ENCODE measurements at regions not wholly inside any gene's neighbourhood (a gene's known extent, or its start where the extent isn't known, plus 50 kb on each side); places are given as distances from the start of the nearest gene placed in this dataset.

DNA sequence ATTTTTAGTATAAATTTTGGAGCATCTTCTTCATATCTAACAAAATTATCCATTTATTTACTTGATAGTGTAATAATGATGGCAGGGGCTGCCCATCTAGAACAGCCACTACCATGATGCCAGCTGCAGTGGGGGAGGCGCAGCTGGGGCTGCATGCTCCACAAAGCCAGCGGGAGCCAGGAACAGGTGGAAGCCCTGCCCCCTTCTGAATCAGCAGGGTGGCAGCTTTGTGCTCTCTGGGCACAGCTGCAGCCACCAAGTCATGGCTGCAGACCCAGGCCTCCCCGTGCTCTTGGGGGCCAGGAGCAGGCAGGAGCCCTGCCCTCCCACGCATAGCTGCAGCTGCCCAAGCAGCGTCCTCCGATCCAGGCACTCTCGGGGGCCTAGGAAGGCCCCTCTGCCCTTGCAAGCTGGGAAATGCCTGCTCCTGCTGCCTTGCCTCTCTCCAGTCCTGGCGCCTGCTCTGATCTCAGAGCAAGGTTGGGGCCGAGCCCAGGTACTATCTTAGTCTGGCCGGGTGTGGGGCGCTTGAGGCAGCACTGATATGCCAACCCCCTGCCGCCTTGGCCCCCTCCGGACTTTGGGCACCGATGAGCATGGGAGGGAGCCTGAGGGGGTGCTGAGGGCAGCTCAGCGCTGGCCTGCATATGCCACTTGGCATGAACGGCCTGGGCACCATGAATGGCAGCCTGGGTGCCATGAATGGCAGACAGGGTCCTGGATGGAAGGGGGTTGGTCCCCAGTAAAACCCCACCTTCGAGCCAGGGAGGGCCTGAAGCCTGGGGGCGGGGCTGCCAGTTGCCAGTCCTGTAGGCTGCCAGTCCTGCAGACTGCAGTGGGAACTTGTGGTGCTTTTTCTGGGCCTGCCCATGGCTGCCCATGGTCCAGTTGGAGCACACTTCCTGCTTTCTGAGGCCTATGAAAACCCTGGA, 1110.8 kb upstream of the POT1 start:
- Histone ChIP-seq H3K9ac (ENCODE audit: insufficient read depth in 1 of 2, low read length in 2 of 2) (no peak overlapping the region), H3K4me3 (no peak overlapping the region), H3K36me3 (ENCODE audit: control insufficient read depth in 4 of 4, insufficient read depth in 4 of 4, low read length in 4 of 4) (no peaks in the 10 kb centered on the region), H3K27me3 (ENCODE audit: control insufficient read depth in 3 of 3, insufficient read depth in 3 of 3, low read length in 2 of 3) (no peaks in the 10 kb centered on the region), H3K4me1 (ENCODE audit: control insufficient read depth in 5 of 5, insufficient read depth in 5 of 5, low read length in 5 of 5) (no peaks in the 10 kb centered on the region), H3K27ac (ENCODE audit: low read depth in 1 of 2, low read length in 1 of 2) (no peak overlapping the region), H3K9me3 (ENCODE audit: control insufficient read depth in 4 of 4, insufficient read depth in 3 of 4, low read length in 3 of 4) (peaks cover 0 to 5% (median 1%) of the 10 kb centered on the region in 4 donors)
- WGBS, 2 donors = 77 to 87% methylated on average over 18 of the region's 18 CpGs
- DNase-seq (no peak), ATAC-seq (ENCODE audit: insufficient read depth, low FRiP score) (no peak)
- TF ChIP-seq, protein P1, sequence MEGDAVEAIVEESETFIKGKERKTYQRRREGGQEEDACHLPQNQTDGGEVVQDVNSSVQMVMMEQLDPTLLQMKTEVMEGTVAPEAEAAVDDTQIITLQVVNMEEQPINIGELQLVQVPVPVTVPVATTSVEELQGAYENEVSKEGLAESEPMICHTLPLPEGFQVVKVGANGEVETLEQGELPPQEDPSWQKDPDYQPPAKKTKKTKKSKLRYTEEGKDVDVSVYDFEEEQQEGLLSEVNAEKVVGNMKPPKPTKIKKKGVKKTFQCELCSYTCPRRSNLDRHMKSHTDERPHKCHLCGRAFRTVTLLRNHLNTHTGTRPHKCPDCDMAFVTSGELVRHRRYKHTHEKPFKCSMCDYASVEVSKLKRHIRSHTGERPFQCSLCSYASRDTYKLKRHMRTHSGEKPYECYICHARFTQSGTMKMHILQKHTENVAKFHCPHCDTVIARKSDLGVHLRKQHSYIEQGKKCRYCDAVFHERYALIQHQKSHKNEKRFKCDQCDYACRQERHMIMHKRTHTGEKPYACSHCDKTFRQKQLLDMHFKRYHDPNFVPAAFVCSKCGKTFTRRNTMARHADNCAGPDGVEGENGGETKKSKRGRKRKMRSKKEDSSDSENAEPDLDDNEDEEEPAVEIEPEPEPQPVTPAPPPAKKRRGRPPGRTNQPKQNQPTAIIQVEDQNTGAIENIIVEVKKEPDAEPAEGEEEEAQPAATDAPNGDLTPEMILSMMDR (IDR thresholded peaks at IDR 0.05; ENCODE audit: control extremely low read depth, extremely low read depth) = no peak

DNA sequence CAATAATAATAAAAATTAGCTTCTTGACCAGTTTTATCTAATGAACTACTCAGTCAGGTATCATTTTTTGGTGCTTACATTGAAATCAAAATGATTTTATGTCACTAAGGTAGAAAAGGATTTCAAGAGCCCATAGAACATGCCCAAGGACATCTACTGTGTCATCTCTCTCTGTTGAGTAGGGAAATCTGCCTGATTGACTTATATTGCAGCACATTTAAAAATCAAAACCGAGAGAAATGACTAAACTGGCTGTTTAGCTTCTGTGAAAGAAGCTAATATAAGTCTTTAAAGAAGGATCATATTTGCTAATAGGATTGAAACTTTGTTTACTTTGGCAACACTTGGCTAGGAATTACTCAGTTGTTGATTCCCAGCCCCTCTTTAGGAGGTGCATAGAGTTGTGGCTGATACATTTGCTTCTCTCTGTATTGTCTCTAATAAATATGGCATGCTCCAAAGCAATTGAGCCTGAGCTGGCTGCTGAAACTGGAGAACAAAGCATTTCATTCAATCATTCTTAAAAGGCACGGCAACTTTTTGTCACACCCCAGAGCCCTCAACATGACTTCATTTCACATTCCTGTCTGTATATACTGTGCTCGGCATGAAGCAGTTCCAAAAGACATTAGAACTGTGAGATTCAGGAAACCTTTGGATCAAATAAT, 1096.9 kb upstream of the POT1 start:
- DNase-seq (peak; percentile 10 to 23 (median 11)), ATAC-seq (ENCODE audit: insufficient read depth, low FRiP score) (no peak)
- WGBS, 2 donors = 31 to 52% methylated on average over 3 of the region's 3 CpGs
- Histone ChIP-seq H3K4me3 (no peak overlapping the region), H3K27me3 (ENCODE audit: control insufficient read depth in 3 of 3, insufficient read depth in 3 of 3, low read length in 2 of 3) (no peaks in the 10 kb centered on the region), H3K9me3 (ENCODE audit: control insufficient read depth in 4 of 4, insufficient read depth in 3 of 4, low read length in 3 of 4) (no peaks in the 10 kb centered on the region), H3K9ac (ENCODE audit: insufficient read depth in 1 of 2, low read length in 2 of 2) (no peak overlapping the region), H3K27ac (ENCODE audit: low read depth in 1 of 2, low read length in 1 of 2) (no peak overlapping the region), H3K36me3 (ENCODE audit: control insufficient read depth in 4 of 4, insufficient read depth in 4 of 4, low read length in 4 of 4) (no peaks in the 10 kb centered on the region), H3K4me1 (ENCODE audit: control insufficient read depth in 5 of 5, insufficient read depth in 5 of 5, low read length in 5 of 5) (no peaks in the 10 kb centered on the region)
- TF ChIP-seq, protein P1 (IDR thresholded peaks at IDR 0.05; ENCODE audit: control extremely low read depth, extremely low read depth) = no peak

DNA sequence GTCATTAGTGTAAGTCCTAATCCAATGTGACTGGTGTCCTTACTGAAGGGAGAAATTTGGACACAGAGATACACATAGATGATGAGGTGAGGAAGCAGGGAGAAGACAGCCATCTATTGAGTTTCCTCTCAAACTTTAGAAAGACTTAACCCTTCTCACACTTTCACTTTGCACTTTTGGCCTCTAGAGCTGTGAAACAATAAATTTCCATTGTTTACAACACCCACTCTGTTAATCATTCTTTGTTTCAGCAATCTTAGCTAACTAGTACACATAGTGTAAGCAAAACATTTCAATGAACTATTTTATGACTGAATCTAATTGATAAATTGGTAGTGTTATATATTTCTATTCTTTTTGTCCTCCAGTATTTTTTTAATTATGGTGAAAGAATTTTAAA, 1092.8 kb upstream of the POT1 start:
- Histone ChIP-seq H3K36me3 (ENCODE audit: control insufficient read depth in 4 of 4, insufficient read depth in 4 of 4, low read length in 4 of 4) (no peaks in the 10 kb centered on the region), H3K27ac (ENCODE audit: low read depth in 1 of 2, low read length in 1 of 2) (no peak overlapping the region), H3K27me3 (ENCODE audit: control insufficient read depth in 3 of 3, insufficient read depth in 3 of 3, low read length in 2 of 3) (no peaks in the 10 kb centered on the region)

More for the DNA sequence above, 1092.8 kb upstream of the POT1 start:
- TF ChIP-seq, protein P1 (IDR thresholded peaks at IDR 0.05; ENCODE audit: control extremely low read depth, extremely low read depth) = no peak
- ATAC-seq (ENCODE audit: insufficient read depth, low FRiP score) (no peak), DNase-seq (no peak)
- H3K4me3 ChIP-seq = no peak overlapping the region
- H3K9me3 ChIP-seq (ENCODE audit: control insufficient read depth in 4 of 4, insufficient read depth in 3 of 4, low read length in 3 of 4) = no peaks in the 10 kb centered on the region
- H3K4me1 ChIP-seq (ENCODE audit: control insufficient read depth in 5 of 5, insufficient read depth in 5 of 5, low read length in 5 of 5) = no peaks in the 10 kb centered on the region
- H3K9ac ChIP-seq (ENCODE audit: insufficient read depth in 1 of 2, low read length in 2 of 2) = no peak overlapping the region

All from lung (tissue), 11 donors.